ENCODE measurements at regions not wholly inside any gene's neighbourhood (a gene's known extent, or its start where the extent isn't known, plus 50 kb on each side); places are given as distances from the start of the nearest gene placed in this dataset.
A peak's percentile ranks its signal among the peaks of the same experiment; 100 is the strongest.

DNA sequence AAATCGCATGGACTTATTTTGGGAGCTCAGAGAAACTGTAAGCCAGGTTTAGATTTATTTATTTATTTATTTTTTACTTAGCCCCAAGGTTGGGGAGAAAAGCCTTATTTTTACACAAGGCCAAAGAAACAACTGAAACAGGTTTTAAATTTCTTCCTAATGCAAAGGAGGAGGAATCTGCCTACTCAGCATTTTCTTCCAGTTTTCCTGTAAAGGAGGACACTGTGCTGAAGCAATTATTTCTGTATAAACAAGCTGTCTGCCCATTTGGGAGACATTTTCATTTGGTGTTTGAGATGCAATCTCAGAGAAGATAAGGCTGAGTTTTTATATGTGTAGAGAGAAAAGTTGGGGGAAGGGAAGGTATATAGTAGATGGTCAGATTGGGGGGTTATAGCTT, 125.0 kb downstream of the ETAA1 start:
- DNase-seq (ENCODE audit: low read depth) = no peak
- no peak overlapping the region for H3K9ac ChIP-seq (ENCODE audit: low read length)
- no peak overlapping the region for H3K4me3 ChIP-seq (ENCODE audit: low read length)
- H3K9me3 ChIP-seq (ENCODE audit: control insufficient read depth, low read length) = no peaks in the 10 kb centered on the region
- peaks cover 12% of the 10 kb centered on the region for H3K4me1 ChIP-seq (ENCODE audit: control insufficient read depth, insufficient read depth, low read length)
- H3K36me3 ChIP-seq (ENCODE audit: control insufficient read depth, insufficient read depth, low read length, severe bottlenecking) = no peaks in the 10 kb centered on the region
- H3K27me3 ChIP-seq (replicated peaks; ENCODE audit: control insufficient read depth, insufficient read depth, low read length) = no peaks in the 10 kb centered on the region

DNA sequence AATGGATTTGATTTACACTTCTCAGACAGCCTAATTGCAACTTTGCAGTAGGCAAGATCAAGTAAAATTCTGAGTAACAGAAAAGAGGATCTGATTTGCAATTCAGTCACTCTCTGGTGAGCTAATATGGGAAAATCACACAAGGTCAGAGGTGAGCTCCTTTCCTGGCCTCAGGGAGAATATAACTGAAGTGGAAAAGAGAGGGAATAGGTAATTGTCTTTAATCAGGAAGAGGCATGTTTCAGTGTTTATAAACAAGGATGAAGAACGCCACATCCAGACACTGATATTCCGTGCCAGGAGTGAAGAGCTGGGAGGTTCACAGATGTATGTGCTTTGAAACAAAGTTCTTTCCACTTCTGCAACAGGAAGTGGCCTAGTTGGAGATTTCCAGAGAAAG, 127.1 kb downstream of the ETAA1 start:
- Histone ChIP-seq H3K9me3 (ENCODE audit: control insufficient read depth, low read length) (no peaks in the 10 kb centered on the region), H3K27me3 (replicated peaks; ENCODE audit: control insufficient read depth, insufficient read depth, low read length) (no peaks in the 10 kb centered on the region), H3K36me3 (ENCODE audit: control insufficient read depth, insufficient read depth, low read length, severe bottlenecking) (no peaks in the 10 kb centered on the region), H3K4me1 (ENCODE audit: control insufficient read depth, insufficient read depth, low read length) (peaks cover 12% of the 10 kb centered on the region), H3K9ac (ENCODE audit: low read length) (no peak overlapping the region), H3K4me3 (ENCODE audit: low read length) (no peak overlapping the region)
- no peak for DNase-seq (ENCODE audit: low read depth)

DNA sequence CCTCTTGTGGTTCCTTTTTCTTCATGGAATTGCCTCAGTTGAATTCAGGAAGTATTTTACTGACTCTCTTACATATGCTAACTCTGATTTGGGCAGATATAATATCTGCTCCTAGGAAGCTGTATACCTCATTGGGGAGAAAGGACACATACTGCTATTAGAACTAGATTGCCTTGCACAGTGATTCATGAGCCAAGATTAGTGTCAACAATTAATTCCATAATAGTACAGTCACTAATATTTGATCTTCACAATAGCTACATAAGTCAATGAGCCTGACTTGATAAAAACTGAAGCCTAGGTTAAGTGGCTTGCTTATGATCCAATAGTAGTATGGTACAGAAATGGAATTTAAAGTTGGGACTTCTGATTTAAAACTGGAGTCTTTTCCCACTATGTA, 127.6 kb downstream of the ETAA1 start:
- peaks cover 12% of the 10 kb centered on the region for H3K4me1 ChIP-seq (ENCODE audit: control insufficient read depth, insufficient read depth, low read length)
- no peaks in the 10 kb centered on the region for H3K9me3 ChIP-seq (ENCODE audit: control insufficient read depth, low read length)
- no peaks in the 10 kb centered on the region for H3K27me3 ChIP-seq (replicated peaks; ENCODE audit: control insufficient read depth, insufficient read depth, low read length)
- no peak for DNase-seq (ENCODE audit: low read depth)
- no peak overlapping the region for H3K9ac ChIP-seq (ENCODE audit: low read length)
- H3K4me3 ChIP-seq (ENCODE audit: low read length) = no peak overlapping the region
- no peaks in the 10 kb centered on the region for H3K36me3 ChIP-seq (ENCODE audit: control insufficient read depth, insufficient read depth, low read length, severe bottlenecking)

DNA sequence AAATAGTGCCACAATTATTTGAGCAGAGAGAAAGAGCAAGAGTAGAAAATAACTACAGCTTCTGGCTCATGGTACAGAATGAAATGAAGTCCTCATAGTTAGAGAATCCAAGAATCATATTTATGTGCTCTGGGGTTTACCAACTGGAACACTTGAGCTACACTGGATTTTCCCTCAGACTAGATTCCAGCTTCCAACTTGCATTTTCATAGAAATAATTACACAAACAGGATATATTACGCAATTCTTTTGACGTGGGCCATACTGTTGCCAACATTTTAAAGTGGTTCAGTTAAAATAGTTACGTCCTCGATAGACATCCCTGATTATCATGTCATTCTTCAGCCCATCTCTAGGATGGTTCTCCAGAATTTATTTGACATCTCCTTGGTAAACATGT, 129.2 kb downstream of the ETAA1 start:
- peaks cover 12% of the 10 kb centered on the region for H3K4me1 ChIP-seq (ENCODE audit: control insufficient read depth, insufficient read depth, low read length)
- no peak overlapping the region for H3K9ac ChIP-seq (ENCODE audit: low read length)
- H3K27me3 ChIP-seq (replicated peaks; ENCODE audit: control insufficient read depth, insufficient read depth, low read length) = no peaks in the 10 kb centered on the region
- peak; percentile 62 for DNase-seq (ENCODE audit: low read depth)
- no peaks in the 10 kb centered on the region for H3K9me3 ChIP-seq (ENCODE audit: control insufficient read depth, low read length)
- no peak overlapping the region for H3K4me3 ChIP-seq (ENCODE audit: low read length)
- no peaks in the 10 kb centered on the region for H3K36me3 ChIP-seq (ENCODE audit: control insufficient read depth, insufficient read depth, low read length, severe bottlenecking)

DNA sequence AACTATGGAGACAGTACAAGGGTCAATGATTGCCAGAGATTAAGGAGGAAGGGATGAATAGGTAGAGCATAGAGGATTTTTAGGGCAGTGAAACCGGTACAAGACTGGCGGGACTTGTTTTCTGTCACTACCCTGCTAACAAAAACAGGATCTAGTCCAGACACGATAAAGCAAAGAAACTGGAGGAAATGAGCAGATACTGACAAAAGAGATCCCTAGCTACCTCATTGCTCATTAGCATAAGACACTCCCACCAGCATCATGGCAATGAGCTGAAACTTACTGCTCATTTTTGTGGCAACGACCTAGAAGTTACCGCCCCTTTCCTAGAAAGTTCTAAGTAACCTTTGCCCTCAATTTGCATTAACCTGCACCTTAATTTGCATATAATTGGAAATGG, 131.2 kb downstream of the ETAA1 start:
- no peak overlapping the region for H3K4me3 ChIP-seq (ENCODE audit: low read length)
- no peak overlapping the region for H3K9ac ChIP-seq (ENCODE audit: low read length)
- H3K36me3 ChIP-seq (ENCODE audit: control insufficient read depth, insufficient read depth, low read length, severe bottlenecking) = no peaks in the 10 kb centered on the region
- H3K4me1 ChIP-seq (ENCODE audit: control insufficient read depth, insufficient read depth, low read length) = peaks cover 12% of the 10 kb centered on the region
- no peaks in the 10 kb centered on the region for H3K27me3 ChIP-seq (replicated peaks; ENCODE audit: control insufficient read depth, insufficient read depth, low read length)
- DNase-seq (ENCODE audit: low read depth) = no peak
- no peaks in the 10 kb centered on the region for H3K9me3 ChIP-seq (ENCODE audit: control insufficient read depth, low read length)

DNA sequence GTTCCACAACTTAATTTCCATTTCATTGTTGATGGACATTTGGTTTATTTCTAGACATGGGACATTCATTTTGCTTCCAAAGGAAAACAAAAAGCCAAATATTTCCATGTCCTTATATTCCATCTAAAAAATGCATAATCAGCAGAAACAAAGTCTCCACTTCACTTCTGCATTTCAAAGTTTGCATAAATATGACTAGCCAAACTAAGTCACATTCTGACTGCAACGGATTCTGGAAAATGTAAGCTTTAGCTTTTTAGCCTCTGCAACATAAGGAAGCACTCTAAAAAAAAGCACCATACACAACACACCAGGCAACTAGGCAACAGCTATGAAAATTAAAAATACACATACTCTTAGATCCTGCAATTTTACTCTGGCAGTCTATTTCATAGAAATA, 135.3 kb downstream of the ETAA1 start:
- Histone ChIP-seq H3K4me1 (ENCODE audit: control insufficient read depth, insufficient read depth, low read length) (no peaks in the 10 kb centered on the region), H3K9ac (ENCODE audit: low read length) (no peak overlapping the region), H3K36me3 (ENCODE audit: control insufficient read depth, insufficient read depth, low read length, severe bottlenecking) (no peaks in the 10 kb centered on the region), H3K4me3 (ENCODE audit: low read length) (no peak overlapping the region), H3K27me3 (replicated peaks; ENCODE audit: control insufficient read depth, insufficient read depth, low read length) (no peaks in the 10 kb centered on the region), H3K9me3 (ENCODE audit: control insufficient read depth, low read length) (peaks cover 2% of the 10 kb centered on the region)
- DNase-seq (ENCODE audit: low read depth) = no peak

DNA sequence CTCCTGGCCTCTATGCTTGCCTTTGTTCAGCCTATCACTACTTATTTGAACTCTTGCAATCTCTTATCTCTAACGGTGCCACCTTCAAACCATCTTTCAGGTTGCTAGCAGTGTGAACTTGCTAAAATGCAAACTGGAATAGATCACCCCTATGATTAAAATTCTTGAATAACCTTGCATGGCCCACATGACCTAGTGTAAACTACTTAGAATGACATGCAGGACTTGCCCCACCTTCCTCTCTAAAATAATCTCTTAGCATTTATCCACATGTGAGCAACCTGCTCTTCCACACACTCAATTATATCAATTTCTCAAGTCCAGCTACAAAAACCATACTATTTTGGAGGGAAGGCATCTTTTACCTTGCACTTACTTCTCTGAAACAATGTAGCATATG, 137.6 kb downstream of the ETAA1 start:
- Histone ChIP-seq H3K9ac (ENCODE audit: low read length) (no peak overlapping the region), H3K36me3 (ENCODE audit: control insufficient read depth, insufficient read depth, low read length, severe bottlenecking) (no peaks in the 10 kb centered on the region), H3K27me3 (replicated peaks; ENCODE audit: control insufficient read depth, insufficient read depth, low read length) (no peaks in the 10 kb centered on the region), H3K4me1 (ENCODE audit: control insufficient read depth, insufficient read depth, low read length) (no peaks in the 10 kb centered on the region), H3K9me3 (ENCODE audit: control insufficient read depth, low read length) (peaks cover 15% of the 10 kb centered on the region), H3K4me3 (ENCODE audit: low read length) (no peak overlapping the region)
- no peak for DNase-seq (ENCODE audit: low read depth)

DNA sequence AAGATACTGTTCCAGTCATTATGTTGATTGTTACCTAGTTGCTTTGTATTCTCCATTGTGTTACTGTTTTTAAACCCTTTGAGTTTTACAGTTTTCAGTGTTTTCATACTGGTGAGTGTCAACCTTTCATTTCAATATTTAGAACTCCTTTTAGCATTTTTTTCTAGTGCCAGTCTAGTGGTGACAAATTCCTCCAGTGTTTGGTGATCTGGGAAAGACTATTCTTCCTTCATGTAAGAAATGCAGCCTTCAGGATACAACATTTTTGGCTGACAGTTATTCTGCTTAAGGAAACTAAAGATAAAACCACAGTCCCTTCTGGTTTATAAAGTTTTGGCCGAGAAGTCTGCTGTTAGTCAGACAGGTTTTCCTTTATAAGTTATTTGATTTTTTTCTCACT, 143.8 kb downstream of the ETAA1 start:
- no peaks in the 10 kb centered on the region for H3K36me3 ChIP-seq (ENCODE audit: control insufficient read depth, insufficient read depth, low read length, severe bottlenecking)
- no peaks in the 10 kb centered on the region for H3K27me3 ChIP-seq (replicated peaks; ENCODE audit: control insufficient read depth, insufficient read depth, low read length)
- no peak overlapping the region for H3K4me3 ChIP-seq (ENCODE audit: low read length)
- no peak for DNase-seq (ENCODE audit: low read depth)
- H3K4me1 ChIP-seq (ENCODE audit: control insufficient read depth, insufficient read depth, low read length) = no peaks in the 10 kb centered on the region
- H3K9me3 ChIP-seq (ENCODE audit: control insufficient read depth, low read length) = peaks cover 24% of the 10 kb centered on the region
- no peak overlapping the region for H3K9ac ChIP-seq (ENCODE audit: low read length)

DNA sequence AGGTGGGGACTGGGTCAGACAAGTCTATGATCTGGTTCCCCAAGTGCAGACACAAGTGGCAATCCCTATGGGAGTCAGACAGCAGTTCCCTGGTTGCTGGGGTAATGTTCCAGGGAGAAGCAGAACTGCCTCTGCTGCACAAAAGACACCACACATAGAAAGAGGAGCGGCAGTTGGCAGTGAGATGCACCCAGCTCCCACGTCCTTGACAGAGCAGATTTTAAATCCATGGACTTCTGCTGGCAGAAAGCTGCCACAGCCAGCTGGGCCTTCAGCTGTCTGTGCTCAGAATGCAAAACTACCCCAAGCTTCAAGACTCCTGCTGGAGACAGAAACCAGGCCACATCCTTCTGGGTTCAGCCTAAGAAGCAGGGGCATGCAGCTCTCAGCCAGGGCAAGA, 147.2 kb downstream of the ETAA1 start:
- Histone ChIP-seq H3K36me3 (ENCODE audit: control insufficient read depth, insufficient read depth, low read length, severe bottlenecking) (no peaks in the 10 kb centered on the region), H3K9ac (ENCODE audit: low read length) (no peak overlapping the region), H3K4me3 (ENCODE audit: low read length) (no peak overlapping the region), H3K9me3 (ENCODE audit: control insufficient read depth, low read length) (peaks cover 9% of the 10 kb centered on the region), H3K4me1 (ENCODE audit: control insufficient read depth, insufficient read depth, low read length) (no peaks in the 10 kb centered on the region), H3K27me3 (replicated peaks; ENCODE audit: control insufficient read depth, insufficient read depth, low read length) (no peaks in the 10 kb centered on the region)
- no peak for DNase-seq (ENCODE audit: low read depth)

DNA sequence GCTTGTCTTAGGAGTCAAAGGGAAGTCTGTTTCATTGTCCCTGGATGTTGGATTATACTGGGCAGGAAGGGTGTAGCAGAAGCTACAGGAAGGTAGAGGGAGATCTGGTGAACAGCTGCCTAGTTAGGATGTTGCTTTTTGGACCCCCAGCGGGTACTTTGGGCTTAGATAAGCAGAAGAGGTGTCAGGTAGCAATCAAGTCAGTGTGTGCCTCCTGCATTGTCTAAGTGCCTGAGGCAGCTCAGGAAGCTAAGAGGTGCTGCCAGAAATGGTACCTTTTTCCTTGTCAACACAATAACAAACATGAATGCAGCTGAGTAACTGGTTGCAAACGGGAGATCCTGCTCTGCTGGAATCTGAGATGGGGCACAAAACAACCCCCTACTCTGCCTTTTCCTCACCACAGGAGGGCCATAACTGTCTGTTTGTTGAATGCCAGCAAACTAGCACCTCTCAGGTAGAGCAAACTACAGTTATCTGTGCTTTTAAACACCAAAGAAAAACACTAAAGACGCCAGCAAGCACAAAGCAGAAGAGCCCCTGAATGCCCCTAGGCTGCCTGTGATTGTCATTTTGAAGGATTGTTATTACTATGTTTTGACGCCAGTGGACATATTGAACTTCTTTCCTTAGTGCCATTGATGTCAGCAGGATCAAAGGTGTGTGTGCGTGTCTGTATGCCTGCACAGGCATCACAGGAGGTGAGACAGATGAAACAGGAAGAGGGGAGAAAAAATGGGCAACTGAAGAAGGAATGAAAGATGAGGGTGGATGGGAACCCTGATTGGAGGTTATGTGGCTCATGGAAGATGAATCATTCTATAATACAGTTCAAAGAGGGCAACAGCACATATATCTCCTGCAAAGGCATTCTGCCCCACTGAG, 151.4 kb downstream of the ETAA1 start:
- no peaks in the 10 kb centered on the region for H3K4me1 ChIP-seq (ENCODE audit: control insufficient read depth, insufficient read depth, low read length)
- no peak overlapping the region for H3K9ac ChIP-seq (ENCODE audit: low read length)
- no peaks in the 10 kb centered on the region for H3K36me3 ChIP-seq (ENCODE audit: control insufficient read depth, insufficient read depth, low read length, severe bottlenecking)
- H3K27me3 ChIP-seq (replicated peaks; ENCODE audit: control insufficient read depth, insufficient read depth, low read length) = no peaks in the 10 kb centered on the region
- no peaks in the 10 kb centered on the region for H3K9me3 ChIP-seq (ENCODE audit: control insufficient read depth, low read length)
- DNase-seq (ENCODE audit: low read depth) = no peak
- H3K4me3 ChIP-seq (ENCODE audit: low read length) = no peak overlapping the region

DNA sequence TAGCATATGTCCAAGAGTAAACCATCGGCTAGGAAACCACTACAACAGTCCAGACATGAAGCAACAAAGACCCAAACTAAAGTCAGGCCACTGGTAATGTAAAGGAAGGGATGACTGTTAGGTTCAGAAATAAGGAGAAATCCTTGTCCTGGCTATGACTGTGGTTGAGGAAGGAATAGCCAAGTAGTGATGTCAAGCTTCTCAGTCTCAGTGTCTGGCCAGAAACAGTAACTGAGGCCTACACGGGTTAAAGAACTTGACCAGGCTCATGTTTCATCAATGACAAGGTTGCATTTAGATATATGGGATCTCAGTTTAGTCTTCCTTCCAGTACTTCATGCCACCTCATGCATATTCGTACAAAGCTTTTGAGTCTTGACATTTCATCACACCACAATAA, 162.0 kb downstream of the ETAA1 start:
- Histone ChIP-seq H3K9ac (ENCODE audit: low read length) (no peak overlapping the region), H3K4me3 (ENCODE audit: low read length) (no peak overlapping the region), H3K4me1 (ENCODE audit: control insufficient read depth, insufficient read depth, low read length) (peaks cover 31% of the 10 kb centered on the region), H3K36me3 (ENCODE audit: control insufficient read depth, insufficient read depth, low read length, severe bottlenecking) (no peaks in the 10 kb centered on the region), H3K27me3 (replicated peaks; ENCODE audit: control insufficient read depth, insufficient read depth, low read length) (no peaks in the 10 kb centered on the region), H3K9me3 (ENCODE audit: control insufficient read depth, low read length) (no peaks in the 10 kb centered on the region)
- DNase-seq (ENCODE audit: low read depth) = no peak

Measured in adipocyte (in vitro differentiated cells).